ENCODE measurements at regions not wholly inside any gene's neighbourhood (a gene's known extent, or its start where the extent isn't known, plus 50 kb on each side); places are given as distances from the start of the nearest gene placed in this dataset.
"Not testable (repeated sequence)": the region's sequence is repeated elsewhere in the genome, so short reads cannot be mapped to it uniquely, and the experiment has no call there.

DNA sequence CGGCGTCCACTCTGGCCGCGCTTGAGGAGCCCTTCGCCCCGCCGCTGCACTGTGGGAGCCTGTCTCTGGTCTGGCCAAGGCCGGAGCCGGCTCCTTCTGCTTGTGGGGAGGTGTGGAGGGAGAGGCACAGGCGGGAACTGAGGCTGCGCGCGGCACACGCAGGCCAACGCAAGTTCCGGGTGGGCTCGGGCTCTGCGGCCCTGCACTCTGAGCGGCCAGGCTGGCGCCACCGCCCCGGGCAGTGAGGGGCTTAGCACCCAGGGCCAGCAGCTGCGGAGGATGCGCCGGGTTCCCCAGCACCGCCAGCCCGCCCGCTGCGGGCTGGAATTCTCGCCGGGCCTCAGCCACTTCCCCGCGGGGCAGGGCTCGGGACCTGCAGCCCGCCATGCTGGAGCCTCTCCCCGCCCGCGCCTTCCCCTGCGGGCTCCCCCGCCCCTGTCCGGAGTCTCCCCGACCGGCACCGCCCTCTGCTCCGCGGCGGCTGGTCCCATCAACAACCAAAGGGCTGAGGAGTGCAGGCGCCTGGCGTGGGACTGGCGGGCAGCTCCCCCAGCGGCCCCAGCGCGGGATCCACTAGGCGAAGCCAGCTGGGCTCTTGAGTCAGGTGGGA lies 921.2 kb upstream of the FOXG1 start:
- Histone ChIP-seq H4K20me1 (ENCODE audit: control insufficient read depth, insufficient read depth, low read length, poor library complexity, severe bottlenecking) (no peaks in the 10 kb centered on the region), H3K4me2 (replicated peaks; ENCODE audit: low read depth, low read length, poor library complexity, severe bottlenecking) (no peak overlapping the region), H3K36me3 (replicated peaks in 1 of 2; ENCODE audit: control extremely low read depth in 1 of 2, control insufficient read depth in 1 of 2, extremely low read depth in 1 of 2, insufficient read depth in 2 of 2, low read length in 1 of 2) (no peaks in the 10 kb centered on the region), H3K4me1 (ENCODE audit: control insufficient read depth in 2 of 2, insufficient read depth in 2 of 2, low read length in 2 of 2) (no peaks in the 10 kb centered on the region), H3K9ac (ENCODE audit: low read length) (no peak overlapping the region), H3K79me2 (ENCODE audit: control insufficient read depth, insufficient read depth, low read length) (no peaks in the 10 kb centered on the region), H3K9me3 (ENCODE audit: control extremely low read depth in 1 of 3, control insufficient read depth in 2 of 3, insufficient read depth in 1 of 3, low read length in 2 of 3) (peaks cover 0 to 10% (median 0%) of the 10 kb centered on the region in 3 donors), H3K27me3 (replicated peaks in 1 of 4; ENCODE audit: control extremely low read depth in 1 of 4, control insufficient read depth in 3 of 4, insufficient read depth in 4 of 4, low read length in 3 of 4) (no peaks in the 10 kb centered on the region), H3K4me3 (ENCODE audit: control extremely low read depth in 1 of 5, extremely low read depth in 1 of 5, insufficient read depth in 1 of 5, low read depth in 2 of 5, low read length in 4 of 5) (no peak overlapping the region), H3K27ac (ENCODE audit: low read length in 2 of 2) (no peak overlapping the region), H2AFZ (ENCODE audit: insufficient read depth, low read depth, low read length, poor library complexity, severe bottlenecking) (no peak overlapping the region)
- Mint-ChIP-seq H3K4me1 (no peaks in the 10 kb centered on the region), H3K9me3 (ENCODE audit: insufficient read depth) (peaks cover 4% of the 10 kb centered on the region), H3K27ac (no peak overlapping the region), H3K27me3 (no peaks in the 10 kb centered on the region), H3K4me3 (no peak overlapping the region)
- intact Hi-C loops (cut with micrococcal nuclease): no loop called here
- no peak for DNase-seq
- ATAC-seq (ENCODE audit: low read depth): no peak
- 98% methylated on average over 54 of the region's 54 CpGs for WGBS (ENCODE audit: insufficient coverage)
- TF ChIP-seq, protein P1, sequence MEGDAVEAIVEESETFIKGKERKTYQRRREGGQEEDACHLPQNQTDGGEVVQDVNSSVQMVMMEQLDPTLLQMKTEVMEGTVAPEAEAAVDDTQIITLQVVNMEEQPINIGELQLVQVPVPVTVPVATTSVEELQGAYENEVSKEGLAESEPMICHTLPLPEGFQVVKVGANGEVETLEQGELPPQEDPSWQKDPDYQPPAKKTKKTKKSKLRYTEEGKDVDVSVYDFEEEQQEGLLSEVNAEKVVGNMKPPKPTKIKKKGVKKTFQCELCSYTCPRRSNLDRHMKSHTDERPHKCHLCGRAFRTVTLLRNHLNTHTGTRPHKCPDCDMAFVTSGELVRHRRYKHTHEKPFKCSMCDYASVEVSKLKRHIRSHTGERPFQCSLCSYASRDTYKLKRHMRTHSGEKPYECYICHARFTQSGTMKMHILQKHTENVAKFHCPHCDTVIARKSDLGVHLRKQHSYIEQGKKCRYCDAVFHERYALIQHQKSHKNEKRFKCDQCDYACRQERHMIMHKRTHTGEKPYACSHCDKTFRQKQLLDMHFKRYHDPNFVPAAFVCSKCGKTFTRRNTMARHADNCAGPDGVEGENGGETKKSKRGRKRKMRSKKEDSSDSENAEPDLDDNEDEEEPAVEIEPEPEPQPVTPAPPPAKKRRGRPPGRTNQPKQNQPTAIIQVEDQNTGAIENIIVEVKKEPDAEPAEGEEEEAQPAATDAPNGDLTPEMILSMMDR (IDR thresholded peaks at IDR 0.05): no peak
- no peak for TF ChIP-seq EZH2 (IDR thresholded peaks at IDR 0.05; ENCODE audit: borderline replicate concordance, insufficient read depth, low read depth, low read length, poor library complexity, severe bottlenecking)
- POLR2A ChIA-PET: no interaction called here
- CTCF ChIA-PET: no interaction called here

DNA sequence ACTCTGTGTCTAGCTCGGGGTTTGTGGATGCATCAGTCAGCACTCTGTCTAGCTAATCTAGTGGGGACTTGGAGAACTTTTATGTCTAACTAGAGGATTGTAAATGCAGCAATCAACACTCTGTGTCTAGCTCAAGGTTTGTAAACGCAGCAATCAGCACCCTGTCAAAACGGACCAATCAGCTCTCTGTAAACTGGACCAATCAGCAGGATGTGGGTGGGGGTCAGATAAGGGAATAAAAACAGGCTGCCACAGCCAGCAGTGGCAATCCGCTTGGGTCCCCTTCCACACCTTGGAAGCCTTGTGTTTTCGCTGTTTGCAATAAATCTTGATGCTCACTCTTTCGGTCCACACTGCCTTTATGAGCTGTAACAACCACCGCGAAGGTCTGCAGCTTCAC lies 920.7 kb upstream of the FOXG1 start:
- peaks cover 0 to 10% (median 0%) of the 10 kb centered on the region in 3 donors for H3K9me3 ChIP-seq (ENCODE audit: control extremely low read depth in 1 of 3, control insufficient read depth in 2 of 3, insufficient read depth in 1 of 3, low read length in 2 of 3)
- no peaks in the 10 kb centered on the region for H3K36me3 ChIP-seq (replicated peaks in 1 of 2; ENCODE audit: control extremely low read depth in 1 of 2, control insufficient read depth in 1 of 2, extremely low read depth in 1 of 2, insufficient read depth in 2 of 2, low read length in 1 of 2)
- Mint-ChIP-seq H3K4me3 (no peak overlapping the region), H3K9me3 (ENCODE audit: insufficient read depth) (peaks cover 4% of the 10 kb centered on the region), H3K27me3 (no peaks in the 10 kb centered on the region), H3K4me1 (no peaks in the 10 kb centered on the region), H3K27ac (no peak overlapping the region)
- no peak overlapping the region for H2AFZ ChIP-seq (ENCODE audit: insufficient read depth, low read depth, low read length, poor library complexity, severe bottlenecking)
- ChIA-PET CTCF (no interaction called here), POLR2A (no interaction called here)
- H3K27ac ChIP-seq (ENCODE audit: low read length in 2 of 2): no peak overlapping the region
- DNase-seq: no peak
- no peak overlapping the region for H3K4me3 ChIP-seq (ENCODE audit: control extremely low read depth in 1 of 5, extremely low read depth in 1 of 5, insufficient read depth in 1 of 5, low read depth in 2 of 5, low read length in 4 of 5)
- no peaks in the 10 kb centered on the region for H3K79me2 ChIP-seq (ENCODE audit: control insufficient read depth, insufficient read depth, low read length)
- no peak overlapping the region for H3K4me2 ChIP-seq (replicated peaks; ENCODE audit: low read depth, low read length, poor library complexity, severe bottlenecking)
- intact Hi-C loops (cut with micrococcal nuclease): no loop called here
- no peak overlapping the region for H3K9ac ChIP-seq (ENCODE audit: low read length)
- H4K20me1 ChIP-seq (ENCODE audit: control insufficient read depth, insufficient read depth, low read length, poor library complexity, severe bottlenecking): no peaks in the 10 kb centered on the region
- 94% methylated on average over 8 of the region's 8 CpGs for WGBS (ENCODE audit: insufficient coverage)
- H3K27me3 ChIP-seq (replicated peaks in 1 of 4; ENCODE audit: control extremely low read depth in 1 of 4, control insufficient read depth in 3 of 4, insufficient read depth in 4 of 4, low read length in 3 of 4): no peaks in the 10 kb centered on the region
- no peak for ATAC-seq (ENCODE audit: low read depth)
- no peak for TF ChIP-seq EZH2 (IDR thresholded peaks at IDR 0.05; ENCODE audit: borderline replicate concordance, insufficient read depth, low read depth, low read length, poor library complexity, severe bottlenecking)
- TF ChIP-seq, protein P1 (IDR thresholded peaks at IDR 0.05): no peak
- H3K4me1 ChIP-seq (ENCODE audit: control insufficient read depth in 2 of 2, insufficient read depth in 2 of 2, low read length in 2 of 2): no peaks in the 10 kb centered on the region

DNA sequence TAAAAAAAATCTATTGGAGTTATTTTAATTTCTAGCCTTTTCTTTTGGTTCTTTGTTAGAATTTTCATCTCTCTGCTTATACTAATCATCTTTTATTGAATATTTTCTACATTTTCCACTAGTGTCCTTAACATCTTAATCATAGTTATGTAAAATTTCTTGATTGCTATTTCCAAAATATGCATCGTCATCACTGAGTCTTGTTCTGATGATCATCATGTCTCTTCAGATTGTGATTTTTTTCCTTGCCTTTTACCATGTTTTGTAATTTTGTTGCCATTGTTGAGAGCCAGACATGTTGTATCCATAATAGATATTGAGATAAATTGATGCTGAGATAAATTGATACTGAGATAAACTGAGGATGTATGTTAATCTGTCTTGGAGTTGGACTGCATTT lies 919.1 kb upstream of the FOXG1 start:
- POLR2A ChIA-PET, H3K4me1 Mint-ChIP-seq: not testable (repeated sequence)

More for the DNA sequence above, 919.1 kb upstream of the FOXG1 start:
- H3K9ac ChIP-seq (ENCODE audit: low read length); ATAC-seq (ENCODE audit: low read depth); H3K36me3 ChIP-seq (replicated peaks in 1 of 2; ENCODE audit: control extremely low read depth in 1 of 2, control insufficient read depth in 1 of 2, extremely low read depth in 1 of 2, insufficient read depth in 2 of 2, low read length in 1 of 2); H2AFZ ChIP-seq (ENCODE audit: insufficient read depth, low read depth, low read length, poor library complexity, severe bottlenecking); H3K4me3 Mint-ChIP-seq; H3K4me3 ChIP-seq (ENCODE audit: control extremely low read depth in 1 of 5, extremely low read depth in 1 of 5, insufficient read depth in 1 of 5, low read depth in 2 of 5, low read length in 4 of 5); H4K20me1 ChIP-seq (ENCODE audit: control insufficient read depth, insufficient read depth, low read length, poor library complexity, severe bottlenecking); H3K4me2 ChIP-seq (replicated peaks; ENCODE audit: low read depth, low read length, poor library complexity, severe bottlenecking); DNase-seq; H3K27me3 Mint-ChIP-seq; H3K27ac ChIP-seq (ENCODE audit: low read length in 2 of 2); H3K27me3 ChIP-seq (replicated peaks in 1 of 4; ENCODE audit: control extremely low read depth in 1 of 4, control insufficient read depth in 3 of 4, insufficient read depth in 4 of 4, low read length in 3 of 4); CTCF ChIA-PET; H3K27ac Mint-ChIP-seq; intact Hi-C loops (cut with micrococcal nuclease); H3K4me1 ChIP-seq (ENCODE audit: control insufficient read depth in 2 of 2, insufficient read depth in 2 of 2, low read length in 2 of 2); H3K79me2 ChIP-seq (ENCODE audit: control insufficient read depth, insufficient read depth, low read length); H3K9me3 Mint-ChIP-seq (ENCODE audit: insufficient read depth): not testable (repeated sequence)
- H3K9me3 ChIP-seq (ENCODE audit: control extremely low read depth in 1 of 3, control insufficient read depth in 2 of 3, insufficient read depth in 1 of 3, low read length in 2 of 3): peaks cover 0 to 10% (median 0%) of the 10 kb centered on the region in 3 donors
- no CpG with 5 or more reads among the region's 1 CpG for WGBS (ENCODE audit: insufficient coverage)
